ENCODE measurements at regions not wholly inside any gene's neighbourhood (a gene's known extent, or its start where the extent isn't known, plus 50 kb on each side); places are given as distances from the start of the nearest gene placed in this dataset.

DNA sequence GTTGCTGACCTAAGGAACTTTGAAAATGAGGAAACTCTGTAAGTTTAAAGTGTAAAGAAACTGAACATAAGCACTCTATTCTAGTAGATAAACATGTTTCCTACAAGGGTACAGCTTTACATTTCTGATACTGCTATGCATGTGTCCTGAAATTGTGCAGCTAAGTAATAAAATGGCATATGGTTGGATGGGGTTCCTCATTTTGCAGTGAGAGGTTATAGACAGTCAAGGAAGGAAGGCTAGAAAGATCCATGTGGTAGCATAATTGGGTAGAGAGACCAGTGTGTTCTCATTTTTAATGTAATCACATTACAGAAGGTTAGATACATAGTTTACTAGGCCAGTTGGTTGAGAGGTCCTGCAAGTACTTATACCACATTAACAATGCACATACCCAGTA, 477.0 kb downstream of the TMEM121 start:
- TF ChIP-seq, protein P1, sequence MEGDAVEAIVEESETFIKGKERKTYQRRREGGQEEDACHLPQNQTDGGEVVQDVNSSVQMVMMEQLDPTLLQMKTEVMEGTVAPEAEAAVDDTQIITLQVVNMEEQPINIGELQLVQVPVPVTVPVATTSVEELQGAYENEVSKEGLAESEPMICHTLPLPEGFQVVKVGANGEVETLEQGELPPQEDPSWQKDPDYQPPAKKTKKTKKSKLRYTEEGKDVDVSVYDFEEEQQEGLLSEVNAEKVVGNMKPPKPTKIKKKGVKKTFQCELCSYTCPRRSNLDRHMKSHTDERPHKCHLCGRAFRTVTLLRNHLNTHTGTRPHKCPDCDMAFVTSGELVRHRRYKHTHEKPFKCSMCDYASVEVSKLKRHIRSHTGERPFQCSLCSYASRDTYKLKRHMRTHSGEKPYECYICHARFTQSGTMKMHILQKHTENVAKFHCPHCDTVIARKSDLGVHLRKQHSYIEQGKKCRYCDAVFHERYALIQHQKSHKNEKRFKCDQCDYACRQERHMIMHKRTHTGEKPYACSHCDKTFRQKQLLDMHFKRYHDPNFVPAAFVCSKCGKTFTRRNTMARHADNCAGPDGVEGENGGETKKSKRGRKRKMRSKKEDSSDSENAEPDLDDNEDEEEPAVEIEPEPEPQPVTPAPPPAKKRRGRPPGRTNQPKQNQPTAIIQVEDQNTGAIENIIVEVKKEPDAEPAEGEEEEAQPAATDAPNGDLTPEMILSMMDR (IDR thresholded peaks at IDR 0.05; ENCODE audit: low read depth, low read length, missing input control) = no peak
- TF ChIP-seq EGR1 (IDR thresholded peaks at IDR 0.05; ENCODE audit: low read depth in 2 of 2) = no peak
- TF ChIP-seq TAF1 (conservative IDR thresholded peaks at IDR 0.05) = no peak
- no peak for TF ChIP-seq JUND (IDR thresholded peaks at IDR 0.05)
- TF ChIP-seq, protein P2, sequence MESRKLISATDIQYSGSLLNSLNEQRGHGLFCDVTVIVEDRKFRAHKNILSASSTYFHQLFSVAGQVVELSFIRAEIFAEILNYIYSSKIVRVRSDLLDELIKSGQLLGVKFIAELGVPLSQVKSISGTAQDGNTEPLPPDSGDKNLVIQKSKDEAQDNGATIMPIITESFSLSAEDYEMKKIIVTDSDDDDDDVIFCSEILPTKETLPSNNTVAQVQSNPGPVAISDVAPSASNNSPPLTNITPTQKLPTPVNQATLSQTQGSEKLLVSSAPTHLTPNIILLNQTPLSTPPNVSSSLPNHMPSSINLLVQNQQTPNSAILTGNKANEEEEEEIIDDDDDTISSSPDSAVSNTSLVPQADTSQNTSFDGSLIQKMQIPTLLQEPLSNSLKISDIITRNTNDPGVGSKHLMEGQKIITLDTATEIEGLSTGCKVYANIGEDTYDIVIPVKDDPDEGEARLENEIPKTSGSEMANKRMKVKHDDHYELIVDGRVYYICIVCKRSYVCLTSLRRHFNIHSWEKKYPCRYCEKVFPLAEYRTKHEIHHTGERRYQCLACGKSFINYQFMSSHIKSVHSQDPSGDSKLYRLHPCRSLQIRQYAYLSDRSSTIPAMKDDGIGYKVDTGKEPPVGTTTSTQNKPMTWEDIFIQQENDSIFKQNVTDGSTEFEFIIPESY (IDR thresholded peaks at IDR 0.05) = no peak
- no peak for TF ChIP-seq GABPA (IDR thresholded peaks at IDR 0.05 in 1 of 2, conservative IDR thresholded peaks at IDR 0.05 in 1 of 2)
- TF ChIP-seq, protein P3, sequence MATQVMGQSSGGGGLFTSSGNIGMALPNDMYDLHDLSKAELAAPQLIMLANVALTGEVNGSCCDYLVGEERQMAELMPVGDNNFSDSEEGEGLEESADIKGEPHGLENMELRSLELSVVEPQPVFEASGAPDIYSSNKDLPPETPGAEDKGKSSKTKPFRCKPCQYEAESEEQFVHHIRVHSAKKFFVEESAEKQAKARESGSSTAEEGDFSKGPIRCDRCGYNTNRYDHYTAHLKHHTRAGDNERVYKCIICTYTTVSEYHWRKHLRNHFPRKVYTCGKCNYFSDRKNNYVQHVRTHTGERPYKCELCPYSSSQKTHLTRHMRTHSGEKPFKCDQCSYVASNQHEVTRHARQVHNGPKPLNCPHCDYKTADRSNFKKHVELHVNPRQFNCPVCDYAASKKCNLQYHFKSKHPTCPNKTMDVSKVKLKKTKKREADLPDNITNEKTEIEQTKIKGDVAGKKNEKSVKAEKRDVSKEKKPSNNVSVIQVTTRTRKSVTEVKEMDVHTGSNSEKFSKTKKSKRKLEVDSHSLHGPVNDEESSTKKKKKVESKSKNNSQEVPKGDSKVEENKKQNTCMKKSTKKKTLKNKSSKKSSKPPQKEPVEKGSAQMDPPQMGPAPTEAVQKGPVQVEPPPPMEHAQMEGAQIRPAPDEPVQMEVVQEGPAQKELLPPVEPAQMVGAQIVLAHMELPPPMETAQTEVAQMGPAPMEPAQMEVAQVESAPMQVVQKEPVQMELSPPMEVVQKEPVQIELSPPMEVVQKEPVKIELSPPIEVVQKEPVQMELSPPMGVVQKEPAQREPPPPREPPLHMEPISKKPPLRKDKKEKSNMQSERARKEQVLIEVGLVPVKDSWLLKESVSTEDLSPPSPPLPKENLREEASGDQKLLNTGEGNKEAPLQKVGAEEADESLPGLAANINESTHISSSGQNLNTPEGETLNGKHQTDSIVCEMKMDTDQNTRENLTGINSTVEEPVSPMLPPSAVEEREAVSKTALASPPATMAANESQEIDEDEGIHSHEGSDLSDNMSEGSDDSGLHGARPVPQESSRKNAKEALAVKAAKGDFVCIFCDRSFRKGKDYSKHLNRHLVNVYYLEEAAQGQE (IDR thresholded peaks at IDR 0.05) = no peak
- no peak for TF ChIP-seq SP1 (IDR thresholded peaks at IDR 0.05)
- TF ChIP-seq, protein P4, sequence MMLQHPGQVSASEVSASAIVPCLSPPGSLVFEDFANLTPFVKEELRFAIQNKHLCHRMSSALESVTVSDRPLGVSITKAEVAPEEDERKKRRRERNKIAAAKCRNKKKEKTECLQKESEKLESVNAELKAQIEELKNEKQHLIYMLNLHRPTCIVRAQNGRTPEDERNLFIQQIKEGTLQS (IDR thresholded peaks at IDR 0.05) = no peak
- TF ChIP-seq YY1 (IDR thresholded peaks at IDR 0.05) = no peak
- TF ChIP-seq, protein P5, sequence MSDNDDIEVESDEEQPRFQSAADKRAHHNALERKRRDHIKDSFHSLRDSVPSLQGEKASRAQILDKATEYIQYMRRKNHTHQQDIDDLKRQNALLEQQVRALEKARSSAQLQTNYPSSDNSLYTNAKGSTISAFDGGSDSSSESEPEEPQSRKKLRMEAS (IDR thresholded peaks at IDR 0.05) = no peak
- TF ChIP-seq HNF4G (IDR thresholded peaks at IDR 0.05) = no peak
